Testis (tissue), 2 donors: ENCODE measurements at regions not wholly inside any gene's neighbourhood (a gene's known extent, or its start where the extent isn't known, plus 50 kb on each side); places are given as distances from the start of the nearest gene placed in this dataset.

ENCODE experiments used
- DNase-seq: peaks from one replicate; pipeline ENCODE4 v3.0.0-alpha.2; 2019
- H3K27ac ChIP-seq, 2 donors: fragments of 200-600 bp; sonication (generic); one replicate each; pipeline ENCODE4 v1.5.1; 2019
- H3K27me3 ChIP-seq: fragments of 200-600 bp; sonication (generic); one replicate; pipeline ENCODE4 v1.5.1; 2019
- H3K36me3 ChIP-seq: fragments of 200-600 bp; sonication (generic); one replicate; pipeline ENCODE4 v1.5.1; 2017; ENCODE audit warnings: low read depth; ENCODE audit errors: missing control alignments
- H3K4me1 ChIP-seq: fragments of 200-600 bp; sonication (generic); one replicate; pipeline ENCODE4 v1.5.1; 2019
- H3K4me3 ChIP-seq, 2 donors: fragments of 200-600 bp; sonication (generic); one replicate each; pipeline ENCODE4 v1.5.1; 2017 to 2019
- H3K9me3 ChIP-seq: fragments of 200-600 bp; sonication (generic); one replicate; pipeline ENCODE4 v1.5.1; 2017
- POLR2A ChIP-seq: fragments of 450-650 bp; IDR thresholded peaks from one replicate; pipeline ENCODE4 v1.6.1; 2017; ENCODE audit warnings: antibody characterized with exemption, mild to moderate bottlenecking, moderate library complexity
- WGBS, 2 donors: methylation state at CpG; one replicate each; pipeline ENCODE4 v1.1.5; 2018; 5-methylcytosine and 5-hydroxymethylcytosine counted together
- intact Hi-C: fragments of 100-400 bp; cut with DNase I; formaldehyde crosslinking; loops from one replicate; pipeline ENCODE4 v1.15.1; 2023; ENCODE audit warnings: low total_unique reads
- TF ChIP-seq, protein P1 (sequence below), 3 experiments: fragments of 450-650 bp in 2 of 3; fragments of 200-600 bp in 1 of 3; sonication (generic) in 1 of 3; IDR thresholded peaks; one replicate each; pipeline ENCODE4 v1.5.1; 2016 to 2019; ENCODE audit warnings: antibody characterized with exemption in 3 of 3, mild to moderate bottlenecking in 2 of 3, moderate library complexity in 1 of 3

DNA sequence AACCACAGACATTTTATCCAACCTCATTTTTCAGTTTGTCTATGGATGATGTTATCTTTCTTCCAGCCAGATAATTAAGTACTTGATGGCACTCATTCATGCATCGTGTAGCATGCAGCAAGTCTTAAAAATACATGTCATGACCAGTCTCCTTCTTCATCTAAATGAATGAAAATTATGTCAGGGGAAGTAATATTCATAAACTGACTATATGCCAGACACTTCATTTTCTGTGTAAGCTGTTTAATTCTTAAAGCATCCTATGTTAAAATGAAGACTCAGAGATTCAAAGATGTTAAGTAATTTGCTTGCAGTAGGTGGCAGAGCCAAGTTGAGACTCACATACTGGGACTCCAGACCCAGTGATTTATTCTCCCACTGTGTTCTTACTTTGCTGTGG is 181.7 kb upstream of the CD180 start:
- WGBS, 2 donors: 58 to 88% methylated on average over 1 of the region's 1 CpG
- Histone ChIP-seq H3K4me1 (no peaks in the 10 kb centered on the region), H3K9me3 (no peaks in the 10 kb centered on the region), H3K27ac (no peak overlapping the region), H3K27me3 (no peaks in the 10 kb centered on the region), H3K4me3 (no peak overlapping the region), H3K36me3 (no peaks in the 10 kb centered on the region)
- no peak for DNase-seq
- no peak for TF ChIP-seq POLR2A
- TF ChIP-seq, protein P1, sequence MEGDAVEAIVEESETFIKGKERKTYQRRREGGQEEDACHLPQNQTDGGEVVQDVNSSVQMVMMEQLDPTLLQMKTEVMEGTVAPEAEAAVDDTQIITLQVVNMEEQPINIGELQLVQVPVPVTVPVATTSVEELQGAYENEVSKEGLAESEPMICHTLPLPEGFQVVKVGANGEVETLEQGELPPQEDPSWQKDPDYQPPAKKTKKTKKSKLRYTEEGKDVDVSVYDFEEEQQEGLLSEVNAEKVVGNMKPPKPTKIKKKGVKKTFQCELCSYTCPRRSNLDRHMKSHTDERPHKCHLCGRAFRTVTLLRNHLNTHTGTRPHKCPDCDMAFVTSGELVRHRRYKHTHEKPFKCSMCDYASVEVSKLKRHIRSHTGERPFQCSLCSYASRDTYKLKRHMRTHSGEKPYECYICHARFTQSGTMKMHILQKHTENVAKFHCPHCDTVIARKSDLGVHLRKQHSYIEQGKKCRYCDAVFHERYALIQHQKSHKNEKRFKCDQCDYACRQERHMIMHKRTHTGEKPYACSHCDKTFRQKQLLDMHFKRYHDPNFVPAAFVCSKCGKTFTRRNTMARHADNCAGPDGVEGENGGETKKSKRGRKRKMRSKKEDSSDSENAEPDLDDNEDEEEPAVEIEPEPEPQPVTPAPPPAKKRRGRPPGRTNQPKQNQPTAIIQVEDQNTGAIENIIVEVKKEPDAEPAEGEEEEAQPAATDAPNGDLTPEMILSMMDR (IDR thresholded peaks at IDR 0.05): no peak
- intact Hi-C loops: no loop called here

DNA sequence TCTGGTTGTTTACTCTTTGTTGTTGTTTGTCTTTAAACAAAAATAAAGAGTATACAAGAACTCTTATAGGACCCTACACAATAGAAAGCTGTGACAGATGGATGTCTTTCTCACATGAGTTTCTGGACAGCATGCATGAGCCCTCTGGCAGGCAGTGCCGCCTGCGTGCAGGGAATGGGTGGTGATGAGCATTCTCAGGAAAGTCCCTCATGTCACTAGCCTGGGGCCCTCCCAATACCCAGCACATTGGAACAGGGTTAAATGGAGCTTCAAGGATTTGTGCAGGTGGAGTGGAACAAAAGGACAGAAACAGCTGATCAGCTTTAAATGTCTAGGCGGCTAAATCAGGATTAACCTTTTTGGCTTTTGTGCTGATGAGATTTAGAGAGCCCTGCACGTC is 181.0 kb upstream of the CD180 start:
- no peaks in the 10 kb centered on the region for H3K4me1 ChIP-seq
- no peaks in the 10 kb centered on the region for H3K27me3 ChIP-seq
- H3K36me3 ChIP-seq: no peaks in the 10 kb centered on the region
- H3K27ac ChIP-seq: no peak overlapping the region
- TF ChIP-seq, protein P1 (IDR thresholded peaks at IDR 0.05): no peak
- no peak for TF ChIP-seq POLR2A
- WGBS, 2 donors: 92 to 94% methylated on average over 4 of the region's 4 CpGs
- no peak for DNase-seq
- no peak overlapping the region for H3K4me3 ChIP-seq
- H3K9me3 ChIP-seq: no peaks in the 10 kb centered on the region
- intact Hi-C loops: no loop called here

DNA sequence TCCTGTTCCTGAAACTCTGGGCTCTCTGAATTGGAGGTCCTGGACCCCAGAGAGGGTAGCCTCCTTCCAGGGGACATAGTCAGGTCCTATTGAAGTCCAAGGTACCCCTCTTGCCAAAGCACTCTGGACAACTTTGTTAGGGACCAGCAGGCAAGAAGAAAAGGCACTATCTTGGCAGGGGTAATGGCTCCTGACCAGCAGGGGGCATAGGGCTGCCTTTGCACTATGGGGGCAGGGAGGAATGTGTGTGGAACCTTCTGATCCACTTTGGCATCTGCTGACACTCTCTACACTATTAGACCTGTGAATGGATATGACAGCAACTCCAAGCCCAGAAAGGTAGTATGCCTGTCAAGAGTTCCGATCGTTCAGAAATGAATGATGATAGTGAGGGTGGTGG is 179.0 kb upstream of the CD180 start:
- TF ChIP-seq POLR2A: no peak
- TF ChIP-seq, protein P1 (IDR thresholded peaks at IDR 0.05): no peak
- H3K36me3 ChIP-seq: no peaks in the 10 kb centered on the region
- H3K4me3 ChIP-seq: no peak overlapping the region
- intact Hi-C loops: no loop called here
- no peaks in the 10 kb centered on the region for H3K4me1 ChIP-seq
- H3K27ac ChIP-seq: no peak overlapping the region
- DNase-seq: no peak
- no peaks in the 10 kb centered on the region for H3K27me3 ChIP-seq
- WGBS, 2 donors: 96% methylated on average over 2 of the region's 2 CpGs
- no peaks in the 10 kb centered on the region for H3K9me3 ChIP-seq

DNA sequence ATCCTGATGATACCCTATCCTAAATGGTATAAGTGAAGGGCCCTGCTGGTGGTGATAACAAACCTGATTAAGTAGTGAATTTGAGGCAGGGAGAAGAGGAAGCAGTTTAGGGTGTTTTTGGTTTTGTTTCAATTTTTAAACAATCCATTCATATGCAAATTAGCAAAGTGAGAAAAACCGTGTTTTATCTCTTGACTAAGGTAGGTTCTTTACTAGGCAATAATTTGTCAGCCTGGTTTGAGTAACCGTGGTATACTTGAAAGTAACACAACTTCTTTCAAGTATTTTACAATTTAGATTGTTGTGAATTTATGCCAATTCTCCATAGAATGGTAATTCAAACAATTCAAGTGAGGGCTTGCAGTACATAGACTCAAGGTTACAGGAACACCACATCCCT is 177.8 kb upstream of the CD180 start:
- no peaks in the 10 kb centered on the region for H3K4me1 ChIP-seq
- no peak for DNase-seq
- H3K27me3 ChIP-seq: no peaks in the 10 kb centered on the region
- no peak overlapping the region for H3K4me3 ChIP-seq
- TF ChIP-seq, protein P1 (IDR thresholded peaks at IDR 0.05): no peak
- no peak for TF ChIP-seq POLR2A
- 71 to 74% methylated on average over 2 of the region's 2 CpGs for WGBS, 2 donors
- no peak overlapping the region for H3K27ac ChIP-seq
- no peaks in the 10 kb centered on the region for H3K9me3 ChIP-seq
- H3K36me3 ChIP-seq: no peaks in the 10 kb centered on the region
- intact Hi-C loops: no loop called here

DNA sequence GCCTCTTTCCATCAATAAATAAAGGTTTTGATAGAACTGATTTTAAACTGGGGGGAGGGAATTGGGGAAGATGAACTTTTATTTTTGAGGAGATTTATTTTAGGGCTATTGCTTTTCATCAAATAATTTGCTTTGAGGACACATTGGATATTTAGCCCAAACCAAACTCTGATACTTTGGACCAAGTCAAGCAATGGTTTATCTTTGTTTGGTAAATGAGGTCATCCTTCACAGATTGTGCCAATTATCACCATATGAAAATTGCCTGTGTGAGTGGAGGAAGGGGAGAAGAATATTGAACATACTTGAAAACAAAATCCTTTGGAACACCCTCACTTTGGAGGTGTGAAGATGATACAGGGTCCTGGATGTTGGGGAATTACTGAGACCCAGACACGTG is 176.9 kb upstream of the CD180 start:
- Histone ChIP-seq H3K36me3 (no peaks in the 10 kb centered on the region), H3K27me3 (no peaks in the 10 kb centered on the region), H3K4me1 (no peaks in the 10 kb centered on the region), H3K4me3 (no peak overlapping the region), H3K27ac (no peak overlapping the region), H3K9me3 (no peaks in the 10 kb centered on the region)
- intact Hi-C loops: no loop called here
- 80 to 92% methylated on average over 1 of the region's 1 CpG for WGBS, 2 donors
- DNase-seq: no peak
- TF ChIP-seq POLR2A: no peak
- TF ChIP-seq, protein P1 (IDR thresholded peaks at IDR 0.05): no peak
